ENCODE measurements at regions not wholly inside any gene's neighbourhood (a gene's known extent, or its start where the extent isn't known, plus 50 kb on each side); places are given as distances from the start of the nearest gene placed in this dataset.

DNA sequence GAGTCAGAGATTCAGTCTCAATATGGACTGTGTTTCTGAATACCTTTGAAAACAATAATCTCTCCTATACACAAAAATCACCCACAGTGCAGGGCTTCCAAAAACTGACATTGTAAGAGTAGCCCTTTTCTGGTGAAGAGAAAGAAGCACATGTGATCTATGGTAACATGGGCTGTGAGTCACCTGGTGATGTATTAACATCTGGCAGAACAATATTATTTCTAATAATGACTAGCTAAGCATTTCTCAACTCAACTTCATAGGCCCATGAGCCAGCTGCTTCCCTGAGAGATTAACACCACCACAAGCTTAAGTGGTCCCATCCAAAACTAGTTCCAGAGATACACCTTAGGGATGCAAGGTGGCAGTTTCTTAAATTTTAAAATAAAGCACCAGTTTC is 331.0 kb upstream of the NRP1 start:
- Histone ChIP-seq H2BK5ac (ENCODE audit: low read depth, low read length, poor library complexity, severe bottlenecking) (no peak overlapping the region), H3K27me3 (ENCODE audit: control insufficient read depth in 1 of 2, insufficient read depth in 1 of 2, low read length in 2 of 2) (no peaks in the 10 kb centered on the region), H3K14ac (ENCODE audit: low read length in 2 of 2) (no peak overlapping the region), H4K8ac (ENCODE audit: low read length) (no peak overlapping the region), H2AK5ac (ENCODE audit: low read length, severe bottlenecking) (no peak overlapping the region), H2BK12ac (ENCODE audit: low read length in 2 of 2) (no peak overlapping the region), H4K91ac (ENCODE audit: low read length) (no peak overlapping the region), H3K23ac (ENCODE audit: low read length in 2 of 2) (no peak overlapping the region), H2BK15ac (ENCODE audit: low read depth, poor library complexity, severe bottlenecking) (no peak overlapping the region), H3K9me3 (ENCODE audit: control insufficient read depth, low read length) (peaks cover 5% of the 10 kb centered on the region), H3K18ac (ENCODE audit: low read depth in 1 of 2, low read length in 2 of 2) (no peak overlapping the region), H2AFZ (ENCODE audit: low read depth, low read length) (no peak overlapping the region), H3K4me2 (ENCODE audit: low read length, poor library complexity, severe bottlenecking) (no peak overlapping the region), H3K9ac (ENCODE audit: low read length) (no peak overlapping the region), H2BK120ac (ENCODE audit: low read depth, low read length) (no peak overlapping the region), H3K27ac (ENCODE audit: low read length, poor library complexity, severe bottlenecking) (no peak overlapping the region), H3K4me3 (ENCODE audit: insufficient read depth in 1 of 2, low read depth in 1 of 2, low read length in 2 of 2) (no peak overlapping the region), H3K79me1 (replicated peaks; ENCODE audit: low read length, poor library complexity, severe bottlenecking) (no peaks in the 10 kb centered on the region), H3K4me1 (ENCODE audit: control insufficient read depth, insufficient read depth, low read depth, low read length) (no peaks in the 10 kb centered on the region), H3K4ac (ENCODE audit: low read depth in 1 of 2, low read length in 2 of 2) (no peak overlapping the region), H3K36me3 (ENCODE audit: control insufficient read depth in 1 of 2, insufficient read depth in 2 of 2, low read depth in 1 of 2, low read length in 2 of 2) (no peaks in the 10 kb centered on the region)
- DNase-seq: no peak

DNA sequence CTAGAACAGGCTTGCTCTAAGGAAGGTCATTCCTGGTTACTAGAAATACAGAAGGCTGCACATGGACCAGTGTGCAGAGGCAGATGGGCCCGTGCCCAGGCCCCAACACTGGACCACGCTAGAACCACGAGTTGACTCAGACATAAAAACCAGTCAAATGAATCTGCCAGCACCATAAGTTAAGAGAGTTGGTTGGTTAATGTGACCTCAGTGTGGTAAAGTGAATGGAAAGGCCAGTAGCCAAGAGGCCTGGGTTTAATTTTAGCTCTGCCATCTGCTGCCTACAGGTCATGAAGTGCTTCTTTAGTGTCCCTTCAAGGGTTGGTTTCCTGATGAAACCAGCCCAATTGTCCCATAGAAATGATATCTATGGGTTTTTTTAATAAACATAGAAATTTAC is 329.6 kb upstream of the NRP1 start:
- H3K4me2 ChIP-seq (ENCODE audit: low read length, poor library complexity, severe bottlenecking): no peak overlapping the region
- WGBS: 81% methylated on average over 3 of the region's 3 CpGs

DNA sequence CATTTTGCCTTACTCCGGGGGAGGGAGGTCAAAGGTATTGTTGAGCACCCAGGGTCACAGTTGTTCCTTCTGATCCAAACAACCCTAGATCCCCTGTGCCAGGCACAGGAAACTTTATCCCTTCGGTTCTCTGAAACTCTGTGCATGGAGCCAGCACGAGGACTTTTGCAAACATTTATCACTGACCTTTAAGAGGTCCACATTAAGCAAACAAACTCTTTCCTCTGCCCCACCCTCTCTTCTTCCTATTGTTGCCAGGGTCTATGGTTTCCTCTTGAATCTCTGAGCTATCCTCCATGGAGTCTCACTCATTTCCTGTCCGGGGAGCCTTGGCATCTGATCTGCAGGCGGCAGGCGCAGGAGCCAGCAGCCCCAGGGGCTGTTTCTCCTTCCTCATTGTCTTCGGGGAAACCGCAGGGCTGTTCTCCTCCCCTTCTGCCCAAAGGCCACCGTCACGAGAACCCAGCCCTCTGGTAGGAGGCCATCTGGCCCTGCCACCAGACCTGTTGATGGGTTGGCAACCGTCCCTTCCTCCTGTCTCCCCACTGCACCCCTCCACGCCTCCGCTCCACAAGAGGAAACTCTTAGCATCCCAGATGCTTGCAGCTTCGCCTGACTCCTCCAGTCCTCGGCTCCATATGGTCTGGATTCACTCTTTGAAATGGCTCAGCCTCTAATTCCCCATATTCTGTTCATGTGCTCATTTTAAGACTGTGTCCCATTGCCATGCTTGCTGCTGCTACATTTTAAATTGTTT is 327.3 kb upstream of the NRP1 start:
- no peaks in the 10 kb centered on the region for H3K79me1 ChIP-seq (replicated peaks; ENCODE audit: low read length, poor library complexity, severe bottlenecking)
- H3K27me3 ChIP-seq (ENCODE audit: control insufficient read depth in 1 of 2, insufficient read depth in 1 of 2, low read length in 2 of 2): no peaks in the 10 kb centered on the region
- WGBS: 74% methylated on average over 15 of the region's 15 CpGs

More for the DNA sequence above, 329.6 kb upstream of the NRP1 start:
- H2BK5ac ChIP-seq (ENCODE audit: low read depth, low read length, poor library complexity, severe bottlenecking): no peak overlapping the region
- no peak overlapping the region for H3K9ac ChIP-seq (ENCODE audit: low read length)
- H3K27ac ChIP-seq (ENCODE audit: low read length, poor library complexity, severe bottlenecking): no peak overlapping the region
- H2AK5ac ChIP-seq (ENCODE audit: low read length, severe bottlenecking): no peak overlapping the region
- H3K4ac ChIP-seq (ENCODE audit: low read depth in 1 of 2, low read length in 2 of 2): no peak overlapping the region
- H3K27me3 ChIP-seq (ENCODE audit: control insufficient read depth in 1 of 2, insufficient read depth in 1 of 2, low read length in 2 of 2): no peaks in the 10 kb centered on the region
- H3K4me1 ChIP-seq (ENCODE audit: control insufficient read depth, insufficient read depth, low read depth, low read length): no peaks in the 10 kb centered on the region
- no peak overlapping the region for H4K91ac ChIP-seq (ENCODE audit: low read length)
- H3K36me3 ChIP-seq (ENCODE audit: control insufficient read depth in 1 of 2, insufficient read depth in 2 of 2, low read depth in 1 of 2, low read length in 2 of 2): no peaks in the 10 kb centered on the region
- H2BK12ac ChIP-seq (ENCODE audit: low read length in 2 of 2): no peak overlapping the region
- DNase-seq: no peak
- no peak overlapping the region for H3K4me3 ChIP-seq (ENCODE audit: insufficient read depth in 1 of 2, low read depth in 1 of 2, low read length in 2 of 2)
- H3K79me1 ChIP-seq (replicated peaks; ENCODE audit: low read length, poor library complexity, severe bottlenecking): no peaks in the 10 kb centered on the region
- no peak overlapping the region for H3K18ac ChIP-seq (ENCODE audit: low read depth in 1 of 2, low read length in 2 of 2)
- no peak overlapping the region for H2BK120ac ChIP-seq (ENCODE audit: low read depth, low read length)
- no peak overlapping the region for H4K8ac ChIP-seq (ENCODE audit: low read length)
- no peak overlapping the region for H3K14ac ChIP-seq (ENCODE audit: low read length in 2 of 2)
- H3K23ac ChIP-seq (ENCODE audit: low read length in 2 of 2): no peak overlapping the region
- H3K9me3 ChIP-seq (ENCODE audit: control insufficient read depth, low read length): peaks cover 5% of the 10 kb centered on the region
- no peak overlapping the region for H2BK15ac ChIP-seq (ENCODE audit: low read depth, poor library complexity, severe bottlenecking)
- no peak overlapping the region for H2AFZ ChIP-seq (ENCODE audit: low read depth, low read length)

DNA sequence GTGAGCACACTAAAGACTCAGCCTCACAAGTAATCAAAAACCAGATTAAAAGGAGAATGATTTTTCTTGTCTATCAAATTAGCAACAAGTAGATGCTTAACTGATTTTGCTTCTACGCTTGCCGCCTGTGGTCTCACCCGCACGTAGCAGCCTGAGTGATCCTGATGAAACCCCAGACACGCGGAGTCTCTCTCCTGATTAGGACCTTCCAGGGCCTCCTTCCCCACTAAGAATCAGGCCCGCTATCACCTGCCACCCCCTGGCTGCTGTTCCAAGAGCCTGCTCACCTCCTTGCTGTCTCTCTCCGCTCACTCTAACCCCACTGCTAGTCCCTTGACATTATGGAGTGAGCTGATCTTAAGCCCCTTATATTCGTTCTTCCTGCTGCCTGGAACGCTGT is 325.9 kb upstream of the NRP1 start:
- Histone ChIP-seq H3K4me1 (ENCODE audit: control insufficient read depth, insufficient read depth, low read depth, low read length) (peaks cover 1% of the 10 kb centered on the region), H3K4me3 (ENCODE audit: insufficient read depth in 1 of 2, low read depth in 1 of 2, low read length in 2 of 2) (no peak overlapping the region), H3K14ac (ENCODE audit: low read length in 2 of 2) (no peak overlapping the region), H2BK15ac (ENCODE audit: low read depth, poor library complexity, severe bottlenecking) (no peak overlapping the region), H3K4ac (ENCODE audit: low read depth in 1 of 2, low read length in 2 of 2) (no peak overlapping the region), H2BK120ac (ENCODE audit: low read depth, low read length) (no peak overlapping the region), H4K91ac (ENCODE audit: low read length) (no peak overlapping the region), H2BK12ac (ENCODE audit: low read length in 2 of 2) (no peak overlapping the region), H2AFZ (ENCODE audit: low read depth, low read length) (no peak overlapping the region), H4K8ac (ENCODE audit: low read length) (no peak overlapping the region), H2AK5ac (ENCODE audit: low read length, severe bottlenecking) (no peak overlapping the region), H3K36me3 (ENCODE audit: control insufficient read depth in 1 of 2, insufficient read depth in 2 of 2, low read depth in 1 of 2, low read length in 2 of 2) (no peaks in the 10 kb centered on the region), H3K27me3 (ENCODE audit: control insufficient read depth in 1 of 2, insufficient read depth in 1 of 2, low read length in 2 of 2) (no peaks in the 10 kb centered on the region), H3K9ac (ENCODE audit: low read length) (no peak overlapping the region), H3K79me1 (replicated peaks; ENCODE audit: low read length, poor library complexity, severe bottlenecking) (no peaks in the 10 kb centered on the region), H3K4me2 (ENCODE audit: low read length, poor library complexity, severe bottlenecking) (no peak overlapping the region), H3K18ac (ENCODE audit: low read depth in 1 of 2, low read length in 2 of 2) (no peak overlapping the region), H3K27ac (ENCODE audit: low read length, poor library complexity, severe bottlenecking) (no peak overlapping the region), H2BK5ac (ENCODE audit: low read depth, low read length, poor library complexity, severe bottlenecking) (no peak overlapping the region), H3K23ac (ENCODE audit: low read length in 2 of 2) (no peak overlapping the region), H3K9me3 (ENCODE audit: control insufficient read depth, low read length) (peaks cover 5% of the 10 kb centered on the region)
- no peak for DNase-seq
- WGBS: 93% methylated on average over 10 of the region's 10 CpGs

More for the DNA sequence above, 327.3 kb upstream of the NRP1 start:
- H3K36me3 ChIP-seq (ENCODE audit: control insufficient read depth in 1 of 2, insufficient read depth in 2 of 2, low read depth in 1 of 2, low read length in 2 of 2): no peaks in the 10 kb centered on the region
- no peak overlapping the region for H3K27ac ChIP-seq (ENCODE audit: low read length, poor library complexity, severe bottlenecking)
- no peak overlapping the region for H2AFZ ChIP-seq (ENCODE audit: low read depth, low read length)
- H2BK5ac ChIP-seq (ENCODE audit: low read depth, low read length, poor library complexity, severe bottlenecking): no peak overlapping the region
- H3K23ac ChIP-seq (ENCODE audit: low read length in 2 of 2): no peak overlapping the region
- no peak for DNase-seq
- no peak overlapping the region for H3K4ac ChIP-seq (ENCODE audit: low read depth in 1 of 2, low read length in 2 of 2)
- H4K8ac ChIP-seq (ENCODE audit: low read length): peak overlapping the region; percentile 20
- no peak overlapping the region for H3K14ac ChIP-seq (ENCODE audit: low read length in 2 of 2)
- no peak overlapping the region for H2BK12ac ChIP-seq (ENCODE audit: low read length in 2 of 2)
- H2BK120ac ChIP-seq (ENCODE audit: low read depth, low read length): no peak overlapping the region
- no peak overlapping the region for H3K18ac ChIP-seq (ENCODE audit: low read depth in 1 of 2, low read length in 2 of 2)
- H3K4me1 ChIP-seq (ENCODE audit: control insufficient read depth, insufficient read depth, low read depth, low read length): no peaks in the 10 kb centered on the region
- H2AK5ac ChIP-seq (ENCODE audit: low read length, severe bottlenecking): no peak overlapping the region
- H2BK15ac ChIP-seq (ENCODE audit: low read depth, poor library complexity, severe bottlenecking): peak overlapping the region; percentile 33
- H3K4me3 ChIP-seq (ENCODE audit: insufficient read depth in 1 of 2, low read depth in 1 of 2, low read length in 2 of 2): peak overlapping the region in 1 of 2 experiments; percentile 35
- no peak overlapping the region for H3K4me2 ChIP-seq (ENCODE audit: low read length, poor library complexity, severe bottlenecking)
- H4K91ac ChIP-seq (ENCODE audit: low read length): no peak overlapping the region
- peaks cover 5% of the 10 kb centered on the region for H3K9me3 ChIP-seq (ENCODE audit: control insufficient read depth, low read length)
- H3K9ac ChIP-seq (ENCODE audit: low read length): peak overlapping the region; percentile 52

Data from mesenchymal stem cell (in vitro differentiated cells and primary cell).